Stimulated activated CD4-positive, alpha-beta T cell treated with anti-CD3 and anti-CD28 coated beads, Interleukin-2, amount 100 ng/mL, for 48 hours (primary cell): ENCODE measurements at regions not wholly inside any gene's neighbourhood (a gene's known extent, or its start where the extent isn't known, plus 50 kb on each side); places are given as distances from the start of the nearest gene placed in this dataset.
"Not testable (repeated sequence)": the region's sequence is repeated elsewhere in the genome, so short reads cannot be mapped to it uniquely, and the experiment has no call there.

ENCODE experiments used
- DNase-seq, 2 donors: peaks; one replicate each; pipeline ENCODE4 v3.0.0-alpha.2; 2020

- no peak for DNase-seq
Observed at GRCh38 chr9:100819980-100820379, 208.5 kb upstream of the PLPPR1 start.

- not testable (repeated sequence) for DNase-seq
Observed at GRCh38 chr9:100833035-100833434, 195.5 kb upstream of the PLPPR1 start.

- DNase-seq: no peak
Observed at GRCh38 chr9:100838857-100839256, 189.7 kb upstream of the PLPPR1 start.

- no peak for DNase-seq
Observed at GRCh38 chr9:100848726-100849125, 179.8 kb upstream of the PLPPR1 start.

GRCh38 chr9:100852088-100852487 lies 176.4 kb upstream of the PLPPR1 start:
- DNase-seq: no peak

- no peak for DNase-seq
Observed at GRCh38 chr9:100856238-100856637, 172.3 kb upstream of the PLPPR1 start.

- DNase-seq: no peak
Observed at GRCh38 chr9:100865111-100865510, 163.4 kb upstream of the PLPPR1 start.

- no peak for DNase-seq
Observed at GRCh38 chr9:100865648-100866047, 162.9 kb upstream of the PLPPR1 start.

- DNase-seq: no peak
Observed at GRCh38 chr9:100869326-100869725, 159.2 kb upstream of the PLPPR1 start.

- DNase-seq: no peak
Observed at GRCh38 chr9:100879884-100880283, 148.6 kb upstream of the PLPPR1 start.

GRCh38 chr9:100880284-100880683 lies 148.2 kb upstream of the PLPPR1 start:
- DNase-seq: no peak

GRCh38 chr9:100884518-100884917 lies 144.0 kb upstream of the PLPPR1 start:
- no peak for DNase-seq

- no peak for DNase-seq
Observed at GRCh38 chr9:100890321-100890720, 138.2 kb upstream of the PLPPR1 start.

GRCh38 chr9:100911273-100911672 lies 117.3 kb upstream of the PLPPR1 start:
- no peak for DNase-seq

- DNase-seq: no peak
Observed at GRCh38 chr9:100913257-100913656, 115.3 kb upstream of the PLPPR1 start.

- no peak for DNase-seq
Observed at GRCh38 chr9:100914266-100914665, 114.3 kb upstream of the PLPPR1 start.

- DNase-seq: no peak
Observed at GRCh38 chr9:100919506-100919905, 109.0 kb upstream of the PLPPR1 start.

GRCh38 chr9:100926366-100926765 lies 102.2 kb upstream of the PLPPR1 start:
- DNase-seq: no peak

GRCh38 chr9:100927763-100928162 lies 100.8 kb upstream of the PLPPR1 start:
- no peak for DNase-seq

- DNase-seq: no peak
Observed at GRCh38 chr9:100933656-100934055, 94.9 kb upstream of the PLPPR1 start.

GRCh38 chr9:100937382-100937781 lies 91.1 kb upstream of the PLPPR1 start:
- DNase-seq: no peak

- no peak for DNase-seq
Observed at GRCh38 chr9:100938507-100938906, 90.0 kb upstream of the PLPPR1 start.

- DNase-seq: no peak
Observed at GRCh38 chr9:100939636-100940035, 88.9 kb upstream of the PLPPR1 start.

- no peak for DNase-seq
Observed at GRCh38 chr9:100959226-100959625, 69.3 kb upstream of the PLPPR1 start.
